DND-41 (cell line): ENCODE measurements at regions not wholly inside any gene's neighbourhood (a gene's known extent, or its start where the extent isn't known, plus 50 kb on each side); places are given as distances from the start of the nearest gene placed in this dataset.

Experiments used
- EZH2 ChIP-seq: IDR thresholded peaks from 3 replicates; pipeline ENCODE4 v1.6.1; 2012; ENCODE audit warnings: borderline replicate concordance, low read depth, mild to moderate bottlenecking, moderate library complexity, low read length, inconsistent platforms; ENCODE audit not compliant: severe bottlenecking
- TF ChIP-seq, protein P1 (sequence below): IDR thresholded peaks from 2 replicates; pipeline ENCODE4 v1.5.1; 2012; ENCODE audit warnings: borderline replicate concordance, low read length, moderate library complexity, mild to moderate bottlenecking; ENCODE audit not compliant: poor library complexity, severe bottlenecking; ENCODE audit errors: extremely low read depth

GRCh38 chr2:230599853-230600252, 112.8 kb upstream of the CAB39 start:
- TF ChIP-seq, protein P1, sequence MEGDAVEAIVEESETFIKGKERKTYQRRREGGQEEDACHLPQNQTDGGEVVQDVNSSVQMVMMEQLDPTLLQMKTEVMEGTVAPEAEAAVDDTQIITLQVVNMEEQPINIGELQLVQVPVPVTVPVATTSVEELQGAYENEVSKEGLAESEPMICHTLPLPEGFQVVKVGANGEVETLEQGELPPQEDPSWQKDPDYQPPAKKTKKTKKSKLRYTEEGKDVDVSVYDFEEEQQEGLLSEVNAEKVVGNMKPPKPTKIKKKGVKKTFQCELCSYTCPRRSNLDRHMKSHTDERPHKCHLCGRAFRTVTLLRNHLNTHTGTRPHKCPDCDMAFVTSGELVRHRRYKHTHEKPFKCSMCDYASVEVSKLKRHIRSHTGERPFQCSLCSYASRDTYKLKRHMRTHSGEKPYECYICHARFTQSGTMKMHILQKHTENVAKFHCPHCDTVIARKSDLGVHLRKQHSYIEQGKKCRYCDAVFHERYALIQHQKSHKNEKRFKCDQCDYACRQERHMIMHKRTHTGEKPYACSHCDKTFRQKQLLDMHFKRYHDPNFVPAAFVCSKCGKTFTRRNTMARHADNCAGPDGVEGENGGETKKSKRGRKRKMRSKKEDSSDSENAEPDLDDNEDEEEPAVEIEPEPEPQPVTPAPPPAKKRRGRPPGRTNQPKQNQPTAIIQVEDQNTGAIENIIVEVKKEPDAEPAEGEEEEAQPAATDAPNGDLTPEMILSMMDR = no peak
- TF ChIP-seq EZH2 = no peak
